ENCODE measurements at regions not wholly inside any gene's neighbourhood (a gene's known extent, or its start where the extent isn't known, plus 50 kb on each side); places are given as distances from the start of the nearest gene placed in this dataset.

DNA sequence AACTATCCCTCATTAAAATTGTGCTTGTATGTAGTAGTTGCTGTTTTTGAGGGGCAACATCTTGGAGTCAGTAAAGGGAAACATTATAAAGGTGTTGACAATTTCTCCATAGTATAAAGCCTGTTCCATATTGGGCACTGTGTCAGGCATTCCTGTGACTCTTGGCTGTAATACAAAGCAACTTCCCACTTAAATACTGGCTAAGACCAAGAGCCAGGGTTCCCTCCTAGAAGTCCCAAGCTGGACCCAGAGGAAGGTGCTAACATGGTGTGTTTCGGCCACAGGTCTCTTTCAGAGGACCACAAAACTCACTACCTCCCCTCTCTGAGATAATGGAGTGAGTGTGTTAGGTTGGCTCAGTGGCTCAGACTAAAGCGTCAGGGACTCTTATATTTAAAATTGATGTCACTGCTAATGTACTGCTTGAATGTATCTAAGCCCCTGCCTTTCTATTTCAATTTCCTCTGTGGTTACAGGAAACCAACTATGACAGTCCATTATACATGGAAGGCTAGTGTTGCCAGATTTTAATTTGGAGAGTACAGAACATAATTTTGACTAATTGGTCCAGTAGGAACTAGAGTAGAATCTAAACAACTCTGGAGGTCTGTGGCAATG is 74.7 kb upstream of the RGL1 start:
- WGBS (ENCODE audit: extremely low coverage, insufficient read length, low lambda C conversion rate), result no CpG with 5 or more reads among the region's 2 CpGs
- Histone ChIP-seq H3K9me3 (ENCODE audit: control insufficient read depth, low read depth, low read length) (no peaks in the 10 kb centered on the region), H4K91ac (ENCODE audit: insufficient read length, low read depth, low read length) (no peak overlapping the region), H3K4me2 (ENCODE audit: insufficient read depth, insufficient read length, low read length) (no peak overlapping the region), H3K23ac (ENCODE audit: insufficient read length, low read depth, low read length) (no peak overlapping the region), H3K4ac (ENCODE audit: low read depth, low read length) (no peak overlapping the region), H3K27me3 (ENCODE audit: insufficient read depth, low read length) (no peaks in the 10 kb centered on the region), H2BK120ac (ENCODE audit: low read depth, low read length, poor library complexity, severe bottlenecking) (no peak overlapping the region), H3K18ac (ENCODE audit: insufficient read length, low read depth, low read length) (no peak overlapping the region), H3T11ph (ENCODE audit: low read length) (no peak overlapping the region), H3K27ac (ENCODE audit: insufficient read length, low read depth, low read length) (no peak overlapping the region), H3K56ac (ENCODE audit: insufficient read length, low read depth, low read length) (no peak overlapping the region), H3K14ac (ENCODE audit: insufficient read depth, low read length) (no peak overlapping the region), H2BK12ac (ENCODE audit: insufficient read length, low read depth, low read length) (no peak overlapping the region), H4K20me1 (ENCODE audit: control insufficient read depth, insufficient read depth, insufficient read length) (no peaks in the 10 kb centered on the region), H3K23me2 (ENCODE audit: insufficient read length, low read depth, low read length, poor library complexity, severe bottlenecking) (no peaks in the 10 kb centered on the region), H4K5ac (ENCODE audit: insufficient read length, low read depth, low read length) (no peak overlapping the region), H4K8ac (replicated peaks; ENCODE audit: insufficient read length, low read depth, low read length) (no peak overlapping the region), H2AFZ (ENCODE audit: low read length) (no peak overlapping the region), H3K4me1 (ENCODE audit: insufficient read depth, low read length) (peaks cover 3% of the 10 kb centered on the region; the same call in 1 of the 2 replicates), H2BK5ac (ENCODE audit: insufficient read length, low read length) (no peak overlapping the region), H2BK20ac (ENCODE audit: low read depth, low read length, poor library complexity, severe bottlenecking) (no peak overlapping the region), H2BK15ac (ENCODE audit: low read depth, low read length) (no peak overlapping the region), H3K79me1 (ENCODE audit: insufficient read depth, low read depth, low read length, poor library complexity, severe bottlenecking) (no peaks in the 10 kb centered on the region), H3K9ac (ENCODE audit: extremely low read depth, insufficient read length, low read length) (no peak overlapping the region), H2AK5ac (ENCODE audit: insufficient read length, low read length) (no peak overlapping the region), H3K79me2 (ENCODE audit: insufficient read depth, low read length) (no peaks in the 10 kb centered on the region)
- H3K9me3 Mint-ChIP-seq, result no peaks in the 10 kb centered on the region
- no peak overlapping the region for H3K4me3 Mint-ChIP-seq
- TF ChIP-seq, protein P1, sequence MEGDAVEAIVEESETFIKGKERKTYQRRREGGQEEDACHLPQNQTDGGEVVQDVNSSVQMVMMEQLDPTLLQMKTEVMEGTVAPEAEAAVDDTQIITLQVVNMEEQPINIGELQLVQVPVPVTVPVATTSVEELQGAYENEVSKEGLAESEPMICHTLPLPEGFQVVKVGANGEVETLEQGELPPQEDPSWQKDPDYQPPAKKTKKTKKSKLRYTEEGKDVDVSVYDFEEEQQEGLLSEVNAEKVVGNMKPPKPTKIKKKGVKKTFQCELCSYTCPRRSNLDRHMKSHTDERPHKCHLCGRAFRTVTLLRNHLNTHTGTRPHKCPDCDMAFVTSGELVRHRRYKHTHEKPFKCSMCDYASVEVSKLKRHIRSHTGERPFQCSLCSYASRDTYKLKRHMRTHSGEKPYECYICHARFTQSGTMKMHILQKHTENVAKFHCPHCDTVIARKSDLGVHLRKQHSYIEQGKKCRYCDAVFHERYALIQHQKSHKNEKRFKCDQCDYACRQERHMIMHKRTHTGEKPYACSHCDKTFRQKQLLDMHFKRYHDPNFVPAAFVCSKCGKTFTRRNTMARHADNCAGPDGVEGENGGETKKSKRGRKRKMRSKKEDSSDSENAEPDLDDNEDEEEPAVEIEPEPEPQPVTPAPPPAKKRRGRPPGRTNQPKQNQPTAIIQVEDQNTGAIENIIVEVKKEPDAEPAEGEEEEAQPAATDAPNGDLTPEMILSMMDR (conservative IDR thresholded peaks at IDR 0.05), result no peak
- H3K4me1 Mint-ChIP-seq, result peaks cover 6 to 9% of the 10 kb centered on the region in 2 experiments; a peak in 3 of 4 replicates
- no peaks in the 10 kb centered on the region for H3K27me3 Mint-ChIP-seq (ENCODE audit: low read depth)
- H3K27ac Mint-ChIP-seq, result no peak overlapping the region
- no peaks in the 10 kb centered on the region for H3K36me3 Mint-ChIP-seq (ENCODE audit: insufficient read depth in 1 of 3, low read depth in 3 of 3)
- DNase-seq, result no peak
